Sigmoid colon (tissue), 6 donors: ENCODE measurements at regions not wholly inside any gene's neighbourhood (a gene's known extent, or its start where the extent isn't known, plus 50 kb on each side); places are given as distances from the start of the nearest gene placed in this dataset.

ENCODE experiments used
- DNase-seq: peaks from one replicate; pipeline ENCODE4 v3.0.0-alpha.2; 2019
- H3K27ac ChIP-seq, 4 donors: fragments of 200-600 bp; sonication (generic); one replicate each; pipeline ENCODE4 v1.5.1; 2016 to 2019; ENCODE audit warnings: mild to moderate bottlenecking in 1 of 4
- H3K27me3 ChIP-seq, 3 donors: fragments of 200-600 bp; sonication (generic); one replicate each; pipeline ENCODE4 v1.5.1; 2019; ENCODE audit warnings: mild to moderate bottlenecking in 1 of 3
- H3K36me3 ChIP-seq, 4 donors: fragments of 200-600 bp; sonication (generic); one replicate each; pipeline ENCODE4 v1.5.1; 2016 to 2019
- H3K4me1 ChIP-seq, 4 donors: fragments of 200-600 bp; sonication (generic); one replicate each; pipeline ENCODE4 v1.5.1; 2017 to 2019
- H3K4me3 ChIP-seq, 4 donors: fragments of 200-600 bp; sonication (generic); one replicate each; pipeline ENCODE4 v1.5.1; 2017 to 2019; ENCODE audit warnings: mild to moderate bottlenecking in 2 of 4, moderate library complexity in 1 of 4
- H3K9me3 ChIP-seq, 4 donors: fragments of 200-600 bp in 3 of 4; sonication (generic) in 3 of 4; one replicate each; pipeline versions ENCODE4 v1.5.1 to v1.6.1; 2013 to 2019
- CTCF ChIP-seq, 4 experiments: fragments of 450-650 bp in 3 of 4; fragments of 200-600 bp in 1 of 4; IDR thresholded peaks; one replicate each; pipeline ENCODE4 v1.5.1; 2016 to 2019; ENCODE audit warnings: antibody characterized with exemption in 4 of 4, mild to moderate bottlenecking in 3 of 4, moderate library complexity in 2 of 4
- EP300 ChIP-seq, 4 donors: sonication (generic); formaldehyde crosslinking; IDR thresholded peaks; one replicate each; pipeline ENCODE4 v1.6.1; 2017; ENCODE audit warnings: antibody characterized with exemption in 4 of 4
- POLR2A ChIP-seq, 2 donors: fragments of 450-650 bp; IDR thresholded peaks; one replicate each; pipeline ENCODE4 v1.6.1; 2016; ENCODE audit warnings: antibody characterized with exemption in 2 of 2, mild to moderate bottlenecking in 2 of 2, moderate library complexity in 2 of 2
- POLR2AphosphoS5 ChIP-seq, 4 donors: sonication (generic); formaldehyde crosslinking; IDR thresholded peaks; one replicate each; pipeline ENCODE4 v1.6.1; 2017; ENCODE audit warnings: antibody characterized with exemption in 4 of 4
- WGBS, 2 donors: extraction: QIAGEN DNeasy Blood & Tissue Kit; methylation state at CpG; one replicate each; pipeline ENCODE4 v1.1.7; 2013; 5-methylcytosine and 5-hydroxymethylcytosine counted together
- intact Hi-C: fragments of 100-400 bp; cut with DNase I; formaldehyde crosslinking; loops from one replicate; pipeline ENCODE4 v1.15.1; 2023
- donor health status: healthy with polysubstance abuse.
- donor health status: healthy.

GRCh38 chr5:68116408-68116807, 99.1 kb upstream of the PIK3R1 start:
- TF ChIP-seq POLR2AphosphoS5 (IDR thresholded peaks at IDR 0.05) (no peak), CTCF (IDR thresholded peaks at IDR 0.05) (no peak), EP300 (IDR thresholded peaks at IDR 0.05) (no peak), POLR2A (IDR thresholded peaks at IDR 0.05) (no peak)
- no peaks in the 10 kb centered on the region for H3K36me3 ChIP-seq
- no peaks in the 10 kb centered on the region for H3K27me3 ChIP-seq
- no peak overlapping the region for H3K27ac ChIP-seq
- H3K9me3 ChIP-seq, result no peaks in the 10 kb centered on the region
- no peak for DNase-seq
- 27 to 75% methylated on average over 2 of the region's 2 CpGs for WGBS, 2 donors
- H3K4me1 ChIP-seq, result no peaks in the 10 kb centered on the region
- H3K4me3 ChIP-seq, result no peak overlapping the region
- intact Hi-C loops, result no loop called here

GRCh38 chr5:68115584-68115983, 100.0 kb upstream of the PIK3R1 start:
- H3K36me3 ChIP-seq, result no peaks in the 10 kb centered on the region
- no peak for DNase-seq
- no peaks in the 10 kb centered on the region for H3K4me1 ChIP-seq
- H3K9me3 ChIP-seq, result no peaks in the 10 kb centered on the region
- no peaks in the 10 kb centered on the region for H3K27me3 ChIP-seq
- intact Hi-C loops, result no loop called here
- TF ChIP-seq POLR2AphosphoS5 (IDR thresholded peaks at IDR 0.05) (no peak), CTCF (IDR thresholded peaks at IDR 0.05) (no peak), POLR2A (IDR thresholded peaks at IDR 0.05) (no peak)
- WGBS, 2 donors, result 88 to 95% methylated on average over 2 of the region's 2 CpGs
- H3K4me3 ChIP-seq, result no peak overlapping the region
- no peak overlapping the region for H3K27ac ChIP-seq

GRCh38 chr5:68114378-68115040, 101.0 kb upstream of the PIK3R1 start:
- 86 to 88% methylated on average over 2 of the region's 2 CpGs for WGBS, 2 donors
- Histone ChIP-seq H3K27me3 (no peaks in the 10 kb centered on the region), H3K36me3 (no peaks in the 10 kb centered on the region)

GRCh38 chr5:68112658-68113057, 102.9 kb upstream of the PIK3R1 start:
- 92 to 93% methylated on average over 2 of the region's 2 CpGs for WGBS, 2 donors
- Histone ChIP-seq H3K9me3 (no peaks in the 10 kb centered on the region), H3K27me3 (no peaks in the 10 kb centered on the region), H3K27ac (no peak overlapping the region), H3K36me3 (no peaks in the 10 kb centered on the region), H3K4me3 (no peak overlapping the region), H3K4me1 (no peaks in the 10 kb centered on the region)
- TF ChIP-seq CTCF (IDR thresholded peaks at IDR 0.05), result no peak
- TF ChIP-seq POLR2A (IDR thresholded peaks at IDR 0.05), result no peak
- no peak for TF ChIP-seq POLR2AphosphoS5 (IDR thresholded peaks at IDR 0.05)
- TF ChIP-seq EP300 (IDR thresholded peaks at IDR 0.05), result no peak
- intact Hi-C loops, result no loop called here
- DNase-seq, result no peak

More at GRCh38 chr5:68114378-68115040, 101.0 kb upstream of the PIK3R1 start:
- DNase-seq, result no peak
- no peaks in the 10 kb centered on the region for H3K9me3 ChIP-seq
- no peaks in the 10 kb centered on the region for H3K4me1 ChIP-seq
- intact Hi-C loops, result no loop called here
- H3K27ac ChIP-seq, result no peak overlapping the region
- H3K4me3 ChIP-seq, result no peak overlapping the region
- TF ChIP-seq POLR2A (IDR thresholded peaks at IDR 0.05) (no peak), CTCF (IDR thresholded peaks at IDR 0.05) (no peak), POLR2AphosphoS5 (IDR thresholded peaks at IDR 0.05) (peak in 1 of 4 donors; percentile 10), EP300 (IDR thresholded peaks at IDR 0.05) (no peak)

GRCh38 chr5:68110894-68111293, 104.7 kb upstream of the PIK3R1 start:
- WGBS, 2 donors, result 13 to 56% methylated on average over 1 of the region's 1 CpG
- no peak for DNase-seq
- no peak overlapping the region for H3K27ac ChIP-seq

More at GRCh38 chr5:68110894-68111293, 104.7 kb upstream of the PIK3R1 start:
- Histone ChIP-seq H3K4me3 (no peak overlapping the region), H3K4me1 (no peaks in the 10 kb centered on the region), H3K27me3 (no peaks in the 10 kb centered on the region), H3K9me3 (no peaks in the 10 kb centered on the region), H3K36me3 (no peaks in the 10 kb centered on the region)
- intact Hi-C loops, result no loop called here
- no peak for TF ChIP-seq POLR2AphosphoS5 (IDR thresholded peaks at IDR 0.05)
- TF ChIP-seq CTCF (IDR thresholded peaks at IDR 0.05), result no peak
- TF ChIP-seq POLR2A (IDR thresholded peaks at IDR 0.05), result no peak
- TF ChIP-seq EP300 (IDR thresholded peaks at IDR 0.05), result no peak
